Keratinocyte (primary cell): ENCODE measurements at regions not wholly inside any gene's neighbourhood (a gene's known extent, or its start where the extent isn't known, plus 50 kb on each side); places are given as distances from the start of the nearest gene placed in this dataset.

Experiments
- DNase-seq: peaks from one replicate; pipeline ENCODE4 v3.0.0-alpha.2; 2011; ENCODE audit warnings: low read depth, missing footprints, low spot score
- FAIRE-seq: peaks from 2 replicates; lab custom pipeline; 2011; peaks lifted over from hg19 to GRCh38; lab: Jason Lieb, UNC
- H2AFZ ChIP-seq: 2 replicates; pipeline ENCODE4 v1.6.0; 2012; ENCODE audit warnings: low read length, control low read depth, inconsistent platforms; ENCODE audit not compliant: control insufficient read depth
- H3K27ac ChIP-seq: 2 replicates; pipeline ENCODE4 v1.5.1; 2011; ENCODE audit warnings: low read length; ENCODE audit not compliant: control insufficient read depth, insufficient read depth
- H3K27me3 ChIP-seq: 3 replicates; pipeline ENCODE4 v1.6.0; 2011; ENCODE audit warnings: low read length; ENCODE audit not compliant: control insufficient read depth, insufficient read depth; ENCODE audit errors: extremely low read depth
- H3K36me3 ChIP-seq, 2 experiments: 2 replicates in 1 of 2; 3 replicates in 1 of 2; pipeline ENCODE4 v1.5.1; 2011; ENCODE audit warnings: low read length in 2 of 2, mild to moderate bottlenecking in 1 of 2; ENCODE audit not compliant: control insufficient read depth in 2 of 2, insufficient read depth in 2 of 2; ENCODE audit errors: extremely low read depth in 1 of 2
- H3K4me1 ChIP-seq: 3 replicates; pipeline ENCODE4 v1.5.1; 2011; ENCODE audit warnings: low read length; ENCODE audit not compliant: control insufficient read depth, insufficient read depth; ENCODE audit errors: extremely low read depth
- H3K4me2 ChIP-seq: 3 replicates; pipeline ENCODE4 v1.6.0; 2011; ENCODE audit warnings: low read depth, low read length; ENCODE audit not compliant: control insufficient read depth, insufficient read depth; ENCODE audit errors: extremely low read depth
- H3K4me3 ChIP-seq, 3 experiments: fragments of 200-600 bp in 1 of 3; sonication (generic) in 1 of 3; 2 replicates in 2 of 3; 3 replicates in 1 of 3; pipeline ENCODE4 v1.5.1; 2011 to 2016; ENCODE audit warnings: low read length in 3 of 3, mild to moderate bottlenecking in 3 of 3, control low read depth in 2 of 3, inconsistent platforms in 1 of 3, low read depth in 1 of 3, mixed read lengths in 1 of 3, mixed run types in 1 of 3, moderate library complexity in 1 of 3; ENCODE audit not compliant: control insufficient read depth in 2 of 3, insufficient read depth in 2 of 3; ENCODE audit errors: extremely low read depth in 1 of 3
- H3K79me2 ChIP-seq: 2 replicates; pipeline ENCODE4 v1.6.0; 2012; ENCODE audit warnings: low read length; ENCODE audit not compliant: control insufficient read depth, insufficient read depth
- H3K9ac ChIP-seq: 3 replicates; pipeline ENCODE4 v1.6.0; 2011; ENCODE audit warnings: low read length; ENCODE audit not compliant: control insufficient read depth, insufficient read depth; ENCODE audit errors: extremely low read depth
- H3K9me1 ChIP-seq: 3 replicates; pipeline ENCODE4 v1.6.0; 2011; ENCODE audit warnings: low read length; ENCODE audit not compliant: control insufficient read depth, insufficient read depth; ENCODE audit errors: extremely low read depth
- H3K9me3 ChIP-seq: 2 replicates; pipeline ENCODE4 v1.5.1; 2012; ENCODE audit warnings: low read depth, low read length; ENCODE audit not compliant: control insufficient read depth
- H4K20me1 ChIP-seq: 3 replicates; pipeline ENCODE4 v1.6.0; 2011; ENCODE audit warnings: low read length; ENCODE audit not compliant: control insufficient read depth, insufficient read depth; ENCODE audit errors: extremely low read depth
- CTCF ChIP-seq, 3 experiments: IDR thresholded peaks in 1 of 3; conservative IDR thresholded peaks in 1 of 3; optimal IDR thresholded peaks in 1 of 3; 2 replicates in 2 of 3; 3 replicates in 1 of 3; pipeline versions ENCODE3 to v1.5.1; 2011; ENCODE audit warnings: low read length in 3 of 3, mild to moderate bottlenecking in 3 of 3, moderate library complexity in 2 of 3, control low read depth in 1 of 3, inconsistent platforms in 1 of 3; ENCODE audit not compliant: insufficient read depth in 2 of 3; ENCODE audit errors: extremely low read depth in 1 of 3
- EZH2 ChIP-seq: IDR thresholded peaks from one replicate; pipeline ENCODE4 v1.6.1; 2012; ENCODE audit warnings: inconsistent platforms, mild to moderate bottlenecking, low read length, moderate library complexity
- dilution Hi-C: fragments of 300-500 bp; cut with MboI; formaldehyde crosslinking; loops from one replicate; pipeline ENCODE4 v1.7.0; 2020; ENCODE audit warnings: low sequenced_read_pairs; ENCODE audit not compliant: extremely low pct_ligation_motif_present

GRCh38 chr6:85081102-85081501 lies 316.7 kb upstream of the TBX18 start:
- Histone ChIP-seq H3K9ac (no peak overlapping the region), H3K4me2 (no peak overlapping the region), H3K79me2 (no peaks in the 10 kb centered on the region), H3K4me3 (no peak overlapping the region), H3K27me3 (no peaks in the 10 kb centered on the region), H2AFZ (no peak overlapping the region), H3K9me3 (no peaks in the 10 kb centered on the region), H4K20me1 (no peaks in the 10 kb centered on the region), H3K9me1 (no peaks in the 10 kb centered on the region), H3K36me3 (no peaks in the 10 kb centered on the region), H3K27ac (no peak overlapping the region), H3K4me1 (no peaks in the 10 kb centered on the region)
- FAIRE-seq (no peak), DNase-seq (no peak)
- TF ChIP-seq EZH2, result no peak
- TF ChIP-seq CTCF (optimal IDR thresholded peaks at IDR 0.05 in 1 of 3, IDR thresholded peaks at IDR 0.05 in 1 of 3, conservative IDR thresholded peaks at IDR 0.05 in 1 of 3; ENCODE audit: extremely low read depth in 1 of 3, insufficient read depth in 2 of 3, low read length in 3 of 3), result no peak
- dilution Hi-C loops, result no loop called here

- FAIRE-seq (no peak), DNase-seq (no peak)
- H3K4me2 ChIP-seq, result no peak overlapping the region
- no peaks in the 10 kb centered on the region for H3K9me1 ChIP-seq
- H3K9me3 ChIP-seq, result no peaks in the 10 kb centered on the region
- no peak overlapping the region for H2AFZ ChIP-seq
- no peaks in the 10 kb centered on the region for H3K79me2 ChIP-seq
- TF ChIP-seq EZH2 (no peak), CTCF (optimal IDR thresholded peaks at IDR 0.05 in 1 of 3, IDR thresholded peaks at IDR 0.05 in 1 of 3, conservative IDR thresholded peaks at IDR 0.05 in 1 of 3; ENCODE audit: extremely low read depth in 1 of 3, insufficient read depth in 2 of 3, low read length in 3 of 3) (no peak)
- H3K9ac ChIP-seq, result no peak overlapping the region
- H3K4me3 ChIP-seq, result no peak overlapping the region
- H3K36me3 ChIP-seq, result no peaks in the 10 kb centered on the region
- H3K4me1 ChIP-seq, result no peaks in the 10 kb centered on the region
- no peaks in the 10 kb centered on the region for H4K20me1 ChIP-seq
- no peaks in the 10 kb centered on the region for H3K27me3 ChIP-seq
- H3K27ac ChIP-seq, result no peak overlapping the region
- dilution Hi-C loops, result no loop called here
Measured at GRCh38 chr6:85079761-85080160, 315.4 kb upstream of the TBX18 start.
